Pulmonary artery endothelial cell (primary cell): ENCODE measurements at regions not wholly inside any gene's neighbourhood (a gene's known extent, or its start where the extent isn't known, plus 50 kb on each side); places are given as distances from the start of the nearest gene placed in this dataset.
"Not testable (repeated sequence)": the region's sequence is repeated elsewhere in the genome, so short reads cannot be mapped to it uniquely, and the experiment has no call there.

Experiments
- DNase-seq: peaks from one replicate; pipeline ENCODE4 v3.0.0-alpha.2; 2011; ENCODE audit warnings: low read depth, low spot score

GRCh38 chr12:23063206-23063605, 438.2 kb downstream of the ETNK1 start:
- DNase-seq, result no peak

GRCh38 chr12:23066095-23066494, 441.1 kb downstream of the ETNK1 start:
- no peak for DNase-seq

- no peak for DNase-seq
Observed at GRCh38 chr12:23083267-23083666, 458.3 kb downstream of the ETNK1 start.

GRCh38 chr12:23084236-23084995, 459.4 kb downstream of the ETNK1 start:
- DNase-seq, result peak; percentile 91

- DNase-seq, result no peak
Observed at GRCh38 chr12:23088594-23088993, 463.6 kb downstream of the ETNK1 start.

- DNase-seq, result no peak
Observed at GRCh38 chr12:23093488-23093887, 468.5 kb downstream of the ETNK1 start.

- no peak for DNase-seq
Observed at GRCh38 chr12:23096321-23096720, 471.4 kb downstream of the ETNK1 start.

- no peak for DNase-seq
Observed at GRCh38 chr12:23098110-23098509, 473.1 kb downstream of the ETNK1 start.

- no peak for DNase-seq
Observed at GRCh38 chr12:23098517-23098916, 473.5 kb downstream of the ETNK1 start.

GRCh38 chr12:23099104-23099503, 474.1 kb downstream of the ETNK1 start:
- no peak for DNase-seq

- DNase-seq, result no peak
Observed at GRCh38 chr12:23099604-23100003, 474.6 kb downstream of the ETNK1 start.

- no peak for DNase-seq
Observed at GRCh38 chr12:23108957-23109356, 484.0 kb downstream of the ETNK1 start.

GRCh38 chr12:23113781-23114180, 488.8 kb downstream of the ETNK1 start:
- DNase-seq, result no peak

- DNase-seq, result no peak
Observed at GRCh38 chr12:23115984-23116383, 491.0 kb downstream of the ETNK1 start.

GRCh38 chr12:23126794-23127193, 501.8 kb downstream of the ETNK1 start:
- DNase-seq, result no peak

- DNase-seq, result no peak
Observed at GRCh38 chr12:23127701-23128100, 502.7 kb downstream of the ETNK1 start.

- no peak for DNase-seq
Observed at GRCh38 chr12:23128462-23128861, 503.5 kb downstream of the ETNK1 start.

- no peak for DNase-seq
Observed at GRCh38 chr12:23132357-23132756, 507.4 kb downstream of the ETNK1 start.

GRCh38 chr12:23133471-23133870, 508.5 kb downstream of the ETNK1 start:
- no peak for DNase-seq

- DNase-seq, result peak; percentile 11
Observed at GRCh38 chr12:23139026-23139425, 514.1 kb downstream of the ETNK1 start.

- DNase-seq, result no peak
Observed at GRCh38 chr12:23140710-23141109, 515.7 kb downstream of the ETNK1 start.

GRCh38 chr12:23141335-23141734, 516.4 kb downstream of the ETNK1 start:
- DNase-seq, result no peak

- not testable (repeated sequence) for DNase-seq
Observed at GRCh38 chr12:23146070-23146469, 521.1 kb downstream of the ETNK1 start.

GRCh38 chr12:23168459-23168858, 543.5 kb downstream of the ETNK1 start:
- no peak for DNase-seq
